ENCODE measurements at regions not wholly inside any gene's neighbourhood (a gene's known extent, or its start where the extent isn't known, plus 50 kb on each side); places are given as distances from the start of the nearest gene placed in this dataset.

DNA sequence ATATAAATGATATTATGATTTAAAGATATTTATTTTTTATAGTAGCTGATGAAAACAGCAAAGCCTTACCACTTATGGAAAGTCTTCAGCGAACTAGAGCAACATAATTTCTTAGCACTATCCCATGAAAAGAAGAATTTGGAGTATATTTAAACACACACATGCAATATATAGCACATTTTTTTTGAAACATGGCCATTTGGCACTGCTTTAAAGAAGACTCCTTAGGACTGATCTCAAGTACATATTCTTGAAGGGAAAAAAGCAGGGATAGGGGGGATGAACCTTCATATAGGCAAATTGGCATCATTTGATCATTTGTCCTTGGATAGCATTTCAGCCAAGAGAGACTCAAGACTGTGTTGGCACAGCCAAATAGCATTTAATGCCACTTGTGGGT lies 193.3 kb downstream of the ANKRD50 start:
- DNase-seq = no peak

DNA sequence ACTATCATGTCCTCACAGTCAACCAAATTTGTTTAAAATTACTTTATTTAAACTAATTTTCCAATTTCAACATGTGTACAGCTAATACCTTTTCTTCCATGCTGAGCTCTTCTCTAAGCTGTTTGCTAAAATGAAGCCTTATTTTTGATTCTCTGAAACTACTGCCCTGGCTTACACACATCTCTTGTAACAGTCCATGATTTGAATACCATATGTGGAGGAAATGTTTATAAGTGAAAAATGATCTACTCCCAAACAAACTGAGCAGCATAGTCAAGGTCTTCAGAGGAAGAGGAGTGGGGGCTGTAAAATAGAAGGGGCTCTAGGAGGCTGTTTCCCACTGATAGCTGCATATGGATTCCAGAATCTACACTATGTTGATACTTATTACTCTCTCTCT lies 188.7 kb downstream of the ANKRD50 start:
- DNase-seq = no peak

DNA sequence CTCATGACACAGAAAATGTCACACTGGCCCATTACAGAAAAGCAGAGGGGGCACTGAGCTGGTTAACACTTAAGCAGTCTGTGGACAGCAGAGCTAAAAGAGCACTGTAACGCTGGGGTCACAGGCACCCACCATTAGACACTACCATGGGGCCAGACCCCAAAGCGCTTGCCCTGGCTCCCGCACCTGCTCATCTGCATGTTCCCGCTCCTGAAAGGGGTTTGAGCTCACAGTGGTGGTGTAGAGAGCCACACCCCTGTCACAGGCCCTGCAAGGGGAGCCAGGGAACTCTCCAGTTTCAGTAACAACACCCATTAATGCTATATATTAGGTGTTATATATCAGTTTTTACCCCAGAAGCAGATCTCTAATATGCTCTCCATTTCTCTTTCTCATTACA lies 187.0 kb downstream of the ANKRD50 start:
- DNase-seq = no peak

DNA sequence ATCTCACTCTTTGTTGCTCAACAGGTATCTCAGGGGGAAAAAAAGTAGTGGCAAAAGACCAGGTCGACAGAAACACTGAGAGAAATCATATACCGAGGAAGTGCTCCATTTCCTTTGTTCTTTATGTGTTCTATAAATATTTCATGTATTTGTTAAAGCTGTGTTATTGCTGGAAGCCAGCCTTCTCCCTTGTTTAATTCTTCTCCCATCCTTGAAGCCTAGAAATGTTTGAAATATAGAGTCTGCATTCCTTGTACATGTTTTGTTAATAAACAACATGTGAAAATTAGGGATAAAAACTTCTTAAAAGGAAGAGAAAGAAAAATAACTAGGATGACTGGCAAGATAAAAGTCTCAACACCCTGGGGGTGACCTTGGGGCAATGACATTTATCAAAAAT lies 186.2 kb downstream of the ANKRD50 start:
- no peak for DNase-seq

DNA sequence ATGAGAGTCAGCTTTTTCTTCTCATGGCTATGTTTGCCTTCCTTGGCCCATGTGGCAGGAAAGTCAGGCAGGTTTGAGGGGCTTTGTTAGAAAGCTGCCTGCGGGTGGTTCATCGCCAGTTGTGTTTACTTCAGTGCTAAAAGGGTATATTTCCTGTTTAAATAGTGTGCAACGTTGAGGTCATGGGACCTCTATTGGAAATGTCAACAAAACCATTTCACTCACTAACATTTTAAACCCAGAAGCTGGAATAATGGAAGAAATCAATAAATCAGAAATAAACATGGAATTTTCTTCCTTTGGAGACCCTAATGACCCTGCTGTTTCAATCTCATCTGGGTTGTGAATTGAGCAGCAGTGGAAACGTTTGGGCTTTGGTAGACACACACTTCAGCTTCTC lies 185.8 kb downstream of the ANKRD50 start:
- DNase-seq = no peak

DNA sequence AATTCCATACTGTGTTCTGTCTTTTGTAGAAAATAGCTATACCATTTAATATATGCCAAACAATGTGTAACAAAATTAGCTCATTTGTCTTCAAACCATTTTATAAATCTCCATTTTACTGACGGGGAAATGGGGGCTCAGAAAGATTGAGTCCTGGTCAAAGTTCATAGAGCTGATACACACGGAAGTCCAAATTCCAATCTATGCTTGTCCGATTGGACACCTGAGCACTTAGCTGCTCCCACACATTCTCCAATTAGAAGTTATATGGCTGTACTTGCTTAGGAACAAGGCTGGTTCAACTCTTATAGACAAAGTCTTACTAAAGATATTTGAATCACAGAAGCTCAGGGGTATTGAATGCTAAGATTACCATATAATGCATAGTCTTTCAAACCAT lies 185.2 kb downstream of the ANKRD50 start:
- DNase-seq = no peak

DNA sequence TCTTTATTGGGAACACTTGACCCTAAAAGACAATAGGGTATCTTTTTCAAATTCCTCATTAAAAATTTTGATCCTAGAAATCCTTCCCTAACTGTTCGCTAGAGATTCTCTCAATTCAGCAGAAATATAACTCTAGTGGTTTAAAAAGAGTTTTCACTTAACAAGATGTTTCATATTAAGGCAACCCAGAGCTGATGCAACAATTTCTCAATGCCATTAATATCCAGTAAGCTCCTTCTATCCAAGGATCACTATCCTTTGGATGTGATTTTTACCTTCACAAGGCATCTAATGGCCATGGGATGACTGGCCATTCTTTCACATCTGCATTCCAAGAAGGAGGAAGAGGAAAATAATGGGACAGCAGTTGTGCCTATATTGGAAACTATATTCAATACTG lies 183.4 kb downstream of the ANKRD50 start:
- no peak for DNase-seq

DNA sequence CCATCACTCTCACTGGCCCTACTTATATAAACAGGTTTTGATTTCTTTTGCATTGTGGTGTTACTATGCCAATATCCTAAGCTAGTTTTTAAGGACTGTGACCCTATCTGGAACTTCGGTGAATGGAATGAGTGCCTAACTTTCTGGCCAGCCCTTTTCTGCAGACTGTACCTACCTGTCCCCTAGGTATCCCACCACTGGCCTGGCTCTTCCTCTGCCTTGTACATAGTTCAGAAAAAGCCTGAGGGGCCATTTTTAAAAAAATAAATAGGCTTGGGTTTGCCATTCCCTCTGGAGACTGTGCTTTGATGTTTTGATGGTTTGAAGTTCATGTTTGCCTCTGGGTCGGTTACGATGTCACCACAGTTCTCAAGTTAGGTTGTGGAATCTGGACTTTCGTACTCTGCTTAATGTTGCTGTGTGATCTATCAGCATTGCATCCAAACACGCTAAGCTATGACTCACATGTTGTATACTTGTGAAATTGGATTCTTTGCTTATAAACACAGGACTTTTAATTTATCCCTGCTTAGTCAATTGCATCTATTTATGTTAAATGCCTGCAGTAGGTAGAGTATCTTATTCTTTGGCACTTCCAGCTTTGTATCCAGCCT lies 182.0 kb downstream of the ANKRD50 start:
- DNase-seq = no peak

DNA sequence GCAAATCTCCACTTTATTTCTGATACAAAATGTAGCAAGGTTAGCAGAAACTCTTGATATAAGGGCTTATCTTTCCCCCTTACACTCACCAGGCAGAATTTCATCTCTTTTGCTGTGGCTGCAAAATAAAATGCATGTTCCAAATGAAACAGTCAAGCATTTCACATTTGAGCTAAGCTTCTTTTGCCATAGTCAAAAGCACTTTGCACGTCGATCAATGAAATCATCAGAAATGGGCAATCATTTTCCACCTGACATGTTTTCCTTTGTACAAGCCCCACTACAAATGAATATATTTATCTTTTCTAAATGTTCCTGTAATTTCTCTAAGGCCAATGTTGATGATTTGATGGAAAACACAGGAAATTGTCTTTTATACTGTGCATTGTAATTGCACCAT lies 178.4 kb downstream of the ANKRD50 start:
- DNase-seq = no peak

DNA sequence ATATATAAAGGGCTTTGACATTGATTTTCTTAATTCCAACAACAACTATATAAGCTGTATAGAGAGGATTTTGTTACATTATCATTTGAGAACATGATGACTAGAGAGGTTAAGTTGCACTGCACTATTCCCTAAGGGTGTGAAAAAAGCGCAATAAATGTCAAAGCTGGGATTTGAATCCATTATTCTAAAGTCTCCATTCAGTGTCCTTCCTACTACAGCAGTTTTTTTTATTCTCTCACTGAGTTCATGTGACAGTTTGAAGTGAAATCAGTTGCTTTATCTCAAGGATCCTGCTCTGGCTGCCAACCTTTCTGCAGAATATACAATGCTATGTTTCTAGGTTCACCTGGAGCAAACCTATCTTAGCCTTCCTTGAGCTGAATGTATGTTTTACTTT lies 177.5 kb downstream of the ANKRD50 start:
- DNase-seq = no peak

DNA sequence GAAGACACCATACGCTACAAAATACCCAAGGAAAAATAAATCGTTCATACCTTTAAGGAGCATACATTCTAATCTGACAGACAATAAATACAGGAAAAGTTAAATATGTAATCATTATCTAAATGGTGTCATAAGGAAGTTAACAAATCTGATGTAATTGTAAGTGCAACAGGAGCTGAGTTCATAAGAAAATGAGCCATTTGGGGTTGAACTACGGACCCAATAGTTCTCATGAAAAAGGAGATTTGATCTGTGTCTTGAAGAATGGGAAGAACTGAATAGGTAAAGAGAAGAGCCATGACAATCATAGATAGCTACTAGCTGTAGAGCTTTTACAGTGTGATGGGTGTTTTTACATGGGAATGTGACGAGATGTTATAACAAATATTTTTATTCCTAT lies 175.6 kb downstream of the ANKRD50 start:
- DNase-seq = no peak

DNA sequence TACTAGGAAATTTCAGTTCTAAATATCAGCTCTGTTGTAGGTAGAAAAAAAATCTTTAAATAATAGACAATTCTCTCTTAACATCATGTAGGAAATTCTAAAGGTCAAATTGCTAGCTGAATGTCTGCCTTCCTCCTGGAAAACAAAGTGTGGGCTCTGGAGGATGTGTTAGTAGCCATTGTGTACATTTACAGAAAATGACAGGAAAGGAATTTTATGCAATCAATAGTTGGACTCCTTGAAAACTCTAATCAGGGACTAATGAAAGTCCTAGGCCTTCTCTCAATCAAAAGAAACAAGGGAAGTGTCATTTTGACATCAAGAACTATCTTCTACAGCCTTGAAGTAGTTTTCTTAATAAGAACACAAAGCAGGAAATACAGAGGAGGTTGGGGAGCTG lies 174.6 kb downstream of the ANKRD50 start:
- DNase-seq = no peak

DNA sequence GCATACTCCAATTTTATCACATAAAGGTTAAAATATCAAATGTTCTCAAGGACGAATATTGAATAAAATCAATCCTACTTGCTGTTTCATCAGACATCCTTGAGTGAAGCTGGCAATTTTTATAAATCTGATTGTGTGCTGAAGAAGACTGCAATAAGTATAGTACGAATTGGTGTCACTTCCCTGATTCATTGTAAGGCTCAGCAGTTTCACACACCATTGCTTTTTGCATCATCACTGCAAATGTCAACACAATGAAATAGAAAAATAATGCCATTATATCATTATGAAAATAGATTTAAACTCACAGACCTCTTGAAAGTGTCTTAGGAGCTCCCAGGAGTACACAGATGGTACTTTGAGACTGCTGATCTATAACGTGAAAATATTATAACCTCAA lies 172.5 kb downstream of the ANKRD50 start:
- DNase-seq = no peak

DNA sequence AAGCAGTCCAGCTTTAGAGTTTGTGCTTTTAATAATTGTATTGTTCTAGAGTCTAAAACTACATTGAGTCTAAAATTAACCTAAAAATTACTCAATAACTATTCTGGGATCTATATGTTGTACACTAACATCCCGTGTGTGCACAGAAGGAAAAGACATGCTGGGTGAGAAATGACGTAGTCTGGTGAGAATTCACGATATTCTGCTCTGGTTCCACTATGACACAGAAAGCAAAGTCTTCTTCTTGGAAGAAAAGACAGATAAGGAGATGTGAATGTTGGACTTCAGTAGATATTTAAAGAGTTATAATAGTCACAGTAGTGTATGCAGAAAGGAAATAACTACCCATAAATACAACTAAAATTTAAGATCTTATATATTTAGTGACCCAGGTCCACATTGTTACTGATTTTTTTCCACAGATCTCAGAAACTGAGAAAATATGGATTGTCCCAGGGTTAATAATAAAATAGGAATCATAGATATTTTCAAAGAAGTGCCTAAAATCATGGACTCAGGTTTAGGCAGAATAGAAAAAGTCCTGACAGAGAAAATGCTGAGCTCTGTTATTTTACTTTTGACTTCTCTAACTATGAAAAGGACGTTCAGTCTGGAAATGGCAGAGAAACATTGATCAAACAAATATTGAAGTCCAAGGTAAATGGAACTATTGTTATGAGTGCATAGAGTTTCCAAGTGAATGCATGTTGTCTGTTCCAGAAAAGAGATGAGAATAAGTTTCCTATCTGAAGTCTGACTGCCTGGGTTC lies 170.7 kb downstream of the ANKRD50 start:
- DNase-seq = no peak

DNA sequence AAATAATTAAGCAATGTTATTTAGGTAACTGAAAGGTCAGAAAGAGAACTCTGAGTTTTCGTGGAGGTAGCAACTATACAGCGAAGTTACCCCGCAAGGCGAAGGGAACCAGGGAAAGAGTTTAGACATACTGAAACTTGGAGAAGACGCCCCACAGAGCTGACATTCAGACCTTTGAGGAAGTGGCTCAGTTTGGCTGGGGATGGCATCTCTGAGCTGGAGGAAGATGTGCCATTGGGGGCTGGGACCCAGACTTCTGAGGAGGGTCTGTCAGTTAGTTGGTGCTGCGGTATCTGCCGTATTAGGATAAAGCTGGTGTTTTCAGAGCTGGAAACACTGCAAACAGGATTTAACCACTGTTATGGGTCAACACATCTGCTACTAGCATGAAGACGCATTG lies 156.6 kb downstream of the ANKRD50 start:
- DNase-seq = no peak

DNA sequence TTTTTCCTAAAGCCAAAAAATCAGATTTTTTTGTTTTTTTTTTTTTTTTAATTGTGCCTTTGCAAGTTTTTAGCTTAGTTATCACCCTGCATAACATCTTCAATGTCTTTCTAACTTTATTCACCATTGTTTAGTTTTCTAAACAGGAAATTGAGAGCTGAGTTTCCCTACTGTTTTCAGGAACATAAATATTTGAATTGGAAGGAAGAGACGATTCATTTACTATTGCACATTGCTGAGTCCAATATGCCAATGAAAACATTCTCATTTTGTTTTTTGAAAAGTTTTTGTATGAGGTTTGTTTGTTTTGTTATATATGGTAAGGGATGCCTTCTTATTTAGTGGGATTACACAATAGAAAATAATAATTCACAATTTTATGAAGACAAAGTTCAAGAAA lies 148.4 kb downstream of the ANKRD50 start:
- no peak for DNase-seq

DNA sequence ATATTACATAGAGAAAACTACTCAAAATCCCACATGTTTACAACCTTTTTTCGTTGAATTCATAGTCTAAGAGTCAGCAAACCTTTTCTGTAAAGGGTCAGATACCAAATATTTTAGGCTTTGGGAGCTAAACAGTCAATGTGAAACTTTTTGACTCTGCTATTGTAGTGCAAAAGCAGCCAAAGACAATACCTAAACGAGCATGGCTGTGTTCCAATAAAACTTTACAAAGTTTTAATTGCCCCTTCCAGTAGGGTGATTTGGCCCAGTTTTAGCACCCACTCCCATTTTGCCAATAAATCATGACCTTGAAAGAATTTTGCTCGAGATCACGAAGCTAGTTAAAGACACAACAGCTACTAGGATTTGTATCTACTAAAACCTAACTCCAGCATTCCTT lies 147.2 kb downstream of the ANKRD50 start:
- no peak for DNase-seq

DNA sequence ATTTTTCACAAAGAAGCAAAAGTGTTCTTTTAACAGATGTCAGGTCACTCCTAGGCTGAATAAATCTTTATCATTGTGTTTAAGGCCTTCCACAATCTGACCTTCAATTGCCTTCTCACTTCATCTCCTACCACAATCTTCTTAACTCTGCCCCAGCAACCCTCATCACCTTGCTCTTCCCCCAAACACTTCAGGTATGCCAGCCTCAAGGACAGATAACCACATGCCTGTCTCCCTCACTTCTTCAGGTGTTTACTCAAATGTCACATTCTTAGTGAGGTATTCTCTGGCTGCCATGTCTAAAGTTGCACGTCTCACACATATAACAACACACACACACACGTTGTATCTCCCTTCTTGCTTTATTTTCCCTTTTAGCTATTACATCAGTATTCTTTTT lies 146.5 kb downstream of the ANKRD50 start:
- no peak for DNase-seq

DNA sequence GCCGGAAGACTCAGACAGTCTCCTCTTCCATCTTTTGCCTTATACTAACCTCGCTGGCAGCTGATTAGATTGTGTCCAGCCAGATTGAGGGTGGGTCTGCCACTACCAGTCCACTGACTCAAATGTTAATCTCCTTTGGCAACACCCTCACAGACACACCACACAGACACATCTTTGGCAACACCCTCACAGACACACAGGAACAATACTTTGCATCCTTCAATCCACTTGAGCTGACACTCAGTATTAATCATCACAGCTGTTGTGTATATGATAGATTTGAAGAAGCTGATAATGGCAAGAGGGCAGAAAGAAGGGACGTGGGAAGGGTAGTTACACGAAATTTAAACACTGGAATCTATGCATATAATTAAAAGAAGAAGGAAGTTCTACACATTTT lies 139.5 kb downstream of the ANKRD50 start:
- no peak for DNase-seq

DNA sequence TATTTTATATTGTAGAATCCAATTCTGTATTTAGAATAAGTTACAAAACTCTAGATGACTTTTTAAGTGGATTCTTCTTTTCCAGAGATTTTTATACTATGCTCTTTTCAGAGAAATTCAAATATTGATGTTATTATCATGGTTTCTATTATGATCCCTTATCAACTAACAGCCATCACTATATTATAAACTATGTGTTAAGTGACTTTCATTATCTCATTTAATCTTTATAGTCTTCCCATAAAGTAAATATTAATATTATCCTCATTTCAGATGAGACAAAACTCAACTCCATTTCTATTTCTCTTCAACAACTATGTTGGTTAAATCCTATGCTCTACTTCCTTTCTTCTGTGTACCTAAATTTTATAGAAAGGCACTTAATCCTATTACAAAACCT lies 132.6 kb downstream of the ANKRD50 start:
- DNase-seq = no peak

DNA sequence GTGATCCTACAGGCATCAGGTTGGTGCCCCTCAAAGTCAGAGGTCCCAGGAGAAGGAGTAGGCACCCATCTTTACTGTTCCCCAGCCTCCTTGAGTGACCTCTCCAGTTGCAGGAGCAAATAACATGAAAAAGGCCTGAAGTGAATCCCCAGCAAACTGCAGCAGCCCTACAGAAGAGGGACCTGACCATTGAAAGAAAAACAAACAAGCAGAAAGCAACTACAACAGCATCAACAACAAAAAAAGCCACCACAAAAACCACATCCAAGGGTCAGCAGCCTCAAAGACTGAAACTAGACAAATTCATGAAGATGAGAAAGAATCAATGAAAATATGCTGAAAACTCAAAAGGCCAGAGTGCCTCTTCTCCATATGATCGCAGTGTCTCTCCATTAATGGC lies 128.7 kb downstream of the ANKRD50 start:
- no peak for DNase-seq

DNA sequence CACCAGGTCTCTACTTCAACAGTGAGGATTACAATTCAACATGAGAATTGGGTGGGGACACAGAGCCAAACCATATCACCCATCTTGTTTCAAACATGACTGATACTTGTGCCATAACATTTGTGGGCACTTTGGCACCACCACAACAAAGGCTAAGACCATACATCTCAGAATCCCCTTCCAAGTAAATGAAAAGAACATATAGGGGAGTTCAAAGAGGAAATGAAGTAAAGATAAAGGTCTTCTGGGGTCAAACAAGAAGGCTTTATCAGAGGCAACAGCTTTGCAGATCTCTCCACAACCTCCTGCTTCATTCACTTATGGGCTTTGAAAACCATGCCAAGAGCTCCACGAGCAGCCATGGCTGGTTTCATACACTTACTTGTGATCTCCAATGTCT lies 122.7 kb downstream of the ANKRD50 start:
- DNase-seq = no peak

DNA sequence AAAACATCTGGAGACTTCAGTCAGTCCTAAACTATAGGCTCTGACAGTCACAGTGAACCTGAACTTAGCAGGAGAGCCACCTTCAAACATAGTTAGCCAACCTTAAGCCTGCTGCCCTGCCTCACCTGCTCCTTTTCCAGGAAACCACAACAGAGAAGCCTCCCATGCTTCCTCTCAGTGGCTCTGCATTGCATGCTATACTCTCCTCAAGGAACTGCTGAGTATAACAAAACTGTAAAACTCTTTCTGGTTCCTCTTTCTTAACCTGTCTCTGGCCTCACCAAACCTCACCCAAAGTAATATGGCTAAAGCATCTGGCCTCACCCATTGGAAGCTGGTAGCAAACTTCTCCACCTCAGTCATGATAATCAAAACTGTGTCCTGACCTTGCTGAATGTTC lies 122.1 kb downstream of the ANKRD50 start:
- DNase-seq = no peak

DNA sequence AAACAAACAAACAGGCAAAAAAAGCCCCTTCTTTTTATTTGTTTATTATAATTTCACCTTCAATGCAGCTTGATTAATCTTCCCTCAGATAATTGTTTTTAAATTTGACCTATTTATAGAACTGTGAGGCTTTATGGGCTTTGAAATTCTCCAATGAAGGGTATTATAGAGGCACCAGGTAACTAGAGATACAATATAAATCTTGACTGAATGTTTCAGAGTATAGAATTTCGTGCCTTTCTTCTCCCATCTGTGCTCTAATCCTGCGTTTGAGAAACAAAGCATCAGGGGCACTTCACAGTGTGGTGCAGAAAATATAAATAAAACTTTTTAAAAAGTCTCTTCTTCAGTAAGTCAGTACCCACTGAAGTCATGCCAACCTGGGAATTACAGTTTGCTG lies 120.9 kb downstream of the ANKRD50 start:
- no peak for DNase-seq

DNA sequence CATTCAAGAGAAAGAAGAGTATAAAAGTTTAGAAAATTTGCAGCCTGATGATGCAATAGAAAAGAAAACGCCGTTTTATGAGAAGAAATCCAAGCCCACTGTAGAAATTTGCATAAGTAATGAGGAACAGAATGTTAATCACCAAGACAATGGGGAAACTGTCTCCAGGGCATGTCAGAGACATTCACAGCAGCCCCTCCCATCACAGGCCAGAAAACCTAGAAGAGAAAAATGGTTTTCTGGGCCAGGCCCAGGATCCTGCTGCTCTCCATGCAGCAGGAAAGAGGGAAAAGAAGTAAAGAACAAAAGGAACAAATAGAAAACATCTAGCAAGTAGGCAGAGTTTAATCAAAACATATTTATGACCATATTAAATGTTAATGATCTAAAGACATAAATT lies 119.0 kb downstream of the ANKRD50 start:
- no peak for DNase-seq

Measured in activated CD8-positive, alpha-beta memory T cell treated with anti-CD3 and anti-CD28 coated beads, Interleukin-2, amount 50 U/mL, for 48 hours (primary cell).